Adrenal gland (tissue), 9 donors: ENCODE measurements at regions not wholly inside any gene's neighbourhood (a gene's known extent, or its start where the extent isn't known, plus 50 kb on each side); places are given as distances from the start of the nearest gene placed in this dataset.
A peak's percentile ranks its signal among the peaks of the same experiment; 100 is the strongest.

Experiments
- DNase-seq, 7 donors: peaks; one replicate each; pipeline ENCODE4 v3.0.0-alpha.2; 2019 to 2020
- H3K27ac ChIP-seq, 5 donors: fragments of 200-600 bp; sonication (generic) in 4 of 5; 1 replicate in 3 of 5; 2 replicates in 2 of 5; pipeline versions ENCODE4 v1.5.1 to v1.8.0; 2016 to 2020; ENCODE audit warnings: mild to moderate bottlenecking in 1 of 5
- H3K27me3 ChIP-seq: fragments of 200-600 bp; 2 replicates; pipeline ENCODE4 v1.8.0; 2021
- H3K36me3 ChIP-seq, 2 donors: fragments of 200-600 bp; replicated peaks in 1 of 2; 1 replicate in 1 of 2; 2 replicates in 1 of 2; pipeline versions ENCODE4 v1.5.1 to v1.8.0; 2018 to 2022
- H3K4me1 ChIP-seq, 2 donors: fragments of 200-600 bp; replicated peaks in 1 of 2; 1 replicate in 1 of 2; 2 replicates in 1 of 2; pipeline versions ENCODE4 v1.5.1 to v1.8.0; 2018 to 2021
- H3K4me3 ChIP-seq, 4 donors: fragments of 200-600 bp; sonication (generic) in 3 of 4; one replicate each; pipeline ENCODE4 v1.5.1; 2016 to 2018
- H3K9me3 ChIP-seq, 3 donors: fragments of 200-600 bp; sonication (generic) in 1 of 3; replicated peaks in 1 of 3; 1 replicate in 2 of 3; 2 replicates in 1 of 3; pipeline versions ENCODE4 v1.5.1 to v1.8.0; 2016 to 2021
- CTCF ChIP-seq, 6 experiments: fragments of 450-650 bp in 4 of 6; fragments of 200-600 bp in 2 of 6; sonication (generic) in 1 of 6; IDR thresholded peaks; 1 replicate in 5 of 6; 2 replicates in 1 of 6; pipeline versions ENCODE4 v1.5.1 to v1.8.0; 2016 to 2021; ENCODE audit warnings: antibody characterized with exemption in 6 of 6, mild to moderate bottlenecking in 2 of 6, moderate library complexity in 1 of 6
- POLR2A ChIP-seq, 2 donors: fragments of 450-650 bp; IDR thresholded peaks; one replicate each; pipeline ENCODE4 v1.6.1; 2017; ENCODE audit warnings: antibody characterized with exemption in 2 of 2, mild to moderate bottlenecking in 2 of 2, moderate library complexity in 1 of 2
- WGBS, 4 donors: extraction: QIAGEN DNeasy Blood & Tissue Kit in 2 of 4; methylation state at CpG; one replicate each; pipeline versions ENCODE4 v1.1.5 to v1.1.7; 2013 to 2017; 5-methylcytosine and 5-hydroxymethylcytosine counted together
- intact Hi-C, 2 donors: fragments of 100-400 bp; cut with DNase I; formaldehyde crosslinking; loops; one replicate each; pipeline versions ENCODE4 v1.14.1 to v1.15.0; 2022 to 2023
- donor health status: healthy with polysubstance abuse.
- donor health status: Bipolar disorder and iron deficiency.
- donor health status: DM: yes; HTN: yes; CAD: no.
- donor health status: DM: no; HTN: no; CAD: no.
- donor health status: DM: no; HTN: no; CAD: no.

GRCh38 chr20:40591536-40591935 lies 97.5 kb downstream of the MAFB start:
- no peaks in the 10 kb centered on the region for H3K4me1 ChIP-seq
- no peak for TF ChIP-seq POLR2A (IDR thresholded peaks at IDR 0.05)
- no peak for TF ChIP-seq CTCF (IDR thresholded peaks at IDR 0.05)
- H3K4me3 ChIP-seq: no peak overlapping the region
- intact Hi-C loops: no loop called here
- H3K27me3 ChIP-seq: no peaks in the 10 kb centered on the region
- no peak overlapping the region for H3K27ac ChIP-seq
- WGBS, 4 donors: 36 to 59% (median 51%) methylated on average over 1 of the region's 1 CpG
- no peaks in the 10 kb centered on the region for H3K36me3 ChIP-seq
- no peaks in the 10 kb centered on the region for H3K9me3 ChIP-seq
- DNase-seq: no peak

- Histone ChIP-seq H3K4me3 (no peak overlapping the region), H3K9me3 (no peaks in the 10 kb centered on the region), H3K36me3 (no peaks in the 10 kb centered on the region), H3K27me3 (no peaks in the 10 kb centered on the region), H3K27ac (no peak overlapping the region), H3K4me1 (no peaks in the 10 kb centered on the region)
- no peak for TF ChIP-seq POLR2A (IDR thresholded peaks at IDR 0.05)
- no peak for TF ChIP-seq CTCF (IDR thresholded peaks at IDR 0.05)
- 59 to 68% (median 65%) methylated on average over 1 of the region's 1 CpG for WGBS, 4 donors
- intact Hi-C loops: no loop called here
- no peak for DNase-seq
Measured at GRCh38 chr20:40591119-40591518, 97.9 kb downstream of the MAFB start.

- 28 to 44% (median 41%) methylated on average over 2 of the region's 2 CpGs for WGBS, 4 donors
- DNase-seq: peak in 2 of 7 donors; percentile 22 to 54
- TF ChIP-seq POLR2A (IDR thresholded peaks at IDR 0.05) (no peak), CTCF (IDR thresholded peaks at IDR 0.05) (no peak)
- Histone ChIP-seq H3K27ac (no peak overlapping the region), H3K4me3 (no peak overlapping the region), H3K36me3 (no peaks in the 10 kb centered on the region), H3K27me3 (no peaks in the 10 kb centered on the region), H3K9me3 (no peaks in the 10 kb centered on the region), H3K4me1 (no peaks in the 10 kb centered on the region)
- intact Hi-C loops: no loop called here
Measured at GRCh38 chr20:40589581-40589980, 99.5 kb downstream of the MAFB start.

GRCh38 chr20:40588891-40589290 lies 100.1 kb downstream of the MAFB start:
- no peaks in the 10 kb centered on the region for H3K27me3 ChIP-seq
- no peak for DNase-seq
- no peaks in the 10 kb centered on the region for H3K9me3 ChIP-seq
- no peak overlapping the region for H3K4me3 ChIP-seq
- TF ChIP-seq CTCF (IDR thresholded peaks at IDR 0.05): no peak
- TF ChIP-seq POLR2A (IDR thresholded peaks at IDR 0.05): no peak
- intact Hi-C loops: no loop called here
- no peaks in the 10 kb centered on the region for H3K36me3 ChIP-seq
- H3K27ac ChIP-seq: no peak overlapping the region
- WGBS, 4 donors: 75 to 87% (median 78%) methylated on average over 4 of the region's 4 CpGs
- H3K4me1 ChIP-seq: no peaks in the 10 kb centered on the region
